Mesendoderm (in vitro differentiated cells): ENCODE measurements at regions not wholly inside any gene's neighbourhood (a gene's known extent, or its start where the extent isn't known, plus 50 kb on each side); places are given as distances from the start of the nearest gene placed in this dataset.
A peak's percentile ranks its signal among the peaks of the same experiment; 100 is the strongest.
"Not testable (repeated sequence)": the region's sequence is repeated elsewhere in the genome, so short reads cannot be mapped to it uniquely, and the experiment has no call there.

Source experiments
- DNase-seq: peaks from one replicate; pipeline ENCODE4 v3.0.0; 2013
- H2AK5ac ChIP-seq: 2 replicates; pipeline ENCODE4 v1.6.1; 2013; ENCODE audit warnings: low read length, inconsistent platforms
- H2BK120ac ChIP-seq: 2 replicates; pipeline ENCODE4 v1.6.1; 2013; ENCODE audit warnings: low read depth, mild to moderate bottlenecking, low read length, moderate library complexity, mixed read lengths
- H2BK15ac ChIP-seq: replicated peaks from 2 replicates; pipeline ENCODE4 v1.6.1; 2013; ENCODE audit warnings: low read depth, mild to moderate bottlenecking, moderate library complexity
- H2BK5ac ChIP-seq: 2 replicates; pipeline ENCODE4 v1.6.1; 2013; ENCODE audit warnings: low read length, inconsistent platforms
- H3K18ac ChIP-seq: 2 replicates; pipeline ENCODE4 v1.6.1; 2013; ENCODE audit warnings: mild to moderate bottlenecking, low read length, mixed read lengths
- H3K23ac ChIP-seq: one replicate; pipeline ENCODE4 v1.6.1; 2013; ENCODE audit warnings: low read length
- H3K27ac ChIP-seq: 2 replicates; pipeline ENCODE4 v1.5.1; 2013; ENCODE audit warnings: low read depth, mild to moderate bottlenecking, inconsistent platforms, low read length, moderate library complexity
- H3K27me3 ChIP-seq: 2 replicates; pipeline ENCODE4 v1.6.1; 2013; ENCODE audit warnings: low read length, control low read depth, mild to moderate bottlenecking, inconsistent platforms; ENCODE audit not compliant: insufficient read depth, poor library complexity
- H3K36me3 ChIP-seq: 2 replicates; pipeline ENCODE4 v1.6.1; 2013; ENCODE audit warnings: low read length, inconsistent platforms; ENCODE audit not compliant: control insufficient read depth, insufficient read depth
- H3K4ac ChIP-seq: one replicate; pipeline ENCODE4 v1.6.1; 2013; ENCODE audit warnings: low read depth, mild to moderate bottlenecking, low read length, moderate library complexity
- H3K4me1 ChIP-seq: 2 replicates; pipeline ENCODE4 v1.6.1; 2013; ENCODE audit warnings: low read depth, low read length, inconsistent platforms; ENCODE audit not compliant: control insufficient read depth
- H3K4me2 ChIP-seq: 2 replicates; pipeline ENCODE4 v1.6.1; 2013; ENCODE audit warnings: low read length
- H3K4me3 ChIP-seq: 2 replicates; pipeline ENCODE4 v1.5.1; 2013; ENCODE audit warnings: mild to moderate bottlenecking, low read length
- H3K56ac ChIP-seq: one replicate; pipeline ENCODE4 v1.6.1; 2013; ENCODE audit warnings: low read length
- H3K79me1 ChIP-seq: 2 replicates; pipeline ENCODE4 v1.6.1; 2013; ENCODE audit warnings: low read length, inconsistent platforms
- H3K79me2 ChIP-seq: 2 replicates; pipeline ENCODE4 v1.6.1; 2013; ENCODE audit warnings: mild to moderate bottlenecking, low read length; ENCODE audit not compliant: control insufficient read depth, insufficient read depth
- H3K9ac ChIP-seq: 2 replicates; pipeline ENCODE4 v1.6.1; 2013; ENCODE audit warnings: low read length, inconsistent platforms
- H4K5ac ChIP-seq: one replicate; pipeline ENCODE4 v1.6.1; 2013; ENCODE audit warnings: low read length
- H4K8ac ChIP-seq: one replicate; pipeline ENCODE4 v1.6.1; 2013; ENCODE audit warnings: low read depth, mild to moderate bottlenecking, control low read depth, low read length, moderate library complexity
- WGBS: extraction: QIAGEN DNeasy Blood & Tissue Kit; methylation state at CpG from one replicate; pipeline ENCODE4 v1.1.7; 2013; ENCODE audit warnings: low lambda C conversion rate, missing lambda C conversion rate; ENCODE audit not compliant: insufficient coverage; ENCODE audit errors: extremely low coverage; 5-methylcytosine and 5-hydroxymethylcytosine counted together

DNA sequence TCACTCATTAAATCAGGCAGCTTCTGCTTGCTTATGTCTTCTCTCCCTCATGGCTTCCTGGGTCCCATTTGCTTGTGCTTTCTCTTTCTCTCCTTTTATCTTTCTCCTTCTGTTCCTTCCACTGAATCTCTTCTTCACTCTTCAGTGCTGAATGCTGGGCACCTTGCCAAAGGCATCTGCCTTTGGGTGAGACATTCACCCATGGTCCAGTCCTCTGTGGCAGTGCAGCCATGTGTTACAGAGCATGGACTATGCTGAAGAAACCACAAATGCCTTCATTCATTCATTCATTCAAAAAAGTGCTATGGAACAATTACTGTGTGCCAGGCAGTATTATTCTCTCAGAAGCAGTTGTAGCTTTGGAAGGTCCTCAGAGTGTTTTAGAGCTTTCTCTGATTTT lies 344.4 kb upstream of the STXBP6 start:
- H4K5ac ChIP-seq, result no peak overlapping the region
- no peaks in the 10 kb centered on the region for H3K36me3 ChIP-seq
- H3K4ac ChIP-seq, result no peak overlapping the region
- no peak overlapping the region for H3K18ac ChIP-seq
- H3K27me3 ChIP-seq, result no peaks in the 10 kb centered on the region
- H3K27ac ChIP-seq, result no peak overlapping the region
- no peak overlapping the region for H3K4me3 ChIP-seq
- H3K79me2 ChIP-seq, result no peaks in the 10 kb centered on the region
- H3K56ac ChIP-seq, result no peak overlapping the region
- no peaks in the 10 kb centered on the region for H3K4me1 ChIP-seq
- no peak overlapping the region for H2BK5ac ChIP-seq
- H4K8ac ChIP-seq, result no peak overlapping the region
- H3K4me2 ChIP-seq, result no peak overlapping the region
- no peak overlapping the region for H2BK120ac ChIP-seq
- no peak overlapping the region for H3K23ac ChIP-seq
- no peak overlapping the region for H2AK5ac ChIP-seq
- H3K79me1 ChIP-seq, result no peaks in the 10 kb centered on the region
- no peak overlapping the region for H2BK15ac ChIP-seq
- DNase-seq, result no peak
- H3K9ac ChIP-seq, result no peak overlapping the region

DNA sequence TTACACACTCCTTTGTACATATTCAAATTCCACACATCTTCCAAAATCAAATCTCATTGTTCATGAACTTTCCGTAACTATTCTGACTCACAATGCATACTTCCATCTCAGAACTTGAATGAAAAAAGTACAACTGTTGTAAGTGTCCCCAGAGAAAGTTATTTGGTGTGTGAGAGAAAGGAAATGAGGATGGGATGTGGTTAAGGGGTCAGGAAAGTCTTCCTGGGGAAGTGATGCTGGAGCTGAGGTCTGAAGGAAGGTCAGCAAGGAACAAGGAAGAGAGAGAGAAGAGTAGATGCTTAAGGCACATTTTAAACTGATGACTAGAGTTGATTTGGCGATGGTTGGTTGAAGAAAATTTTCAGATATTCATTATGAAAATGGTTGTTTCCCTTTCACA lies 340.0 kb upstream of the STXBP6 start:
- H3K18ac ChIP-seq, result no peak overlapping the region
- H3K4me1 ChIP-seq, result no peaks in the 10 kb centered on the region
- H3K23ac ChIP-seq, result no peak overlapping the region
- H3K79me1 ChIP-seq, result no peaks in the 10 kb centered on the region
- no peak overlapping the region for H3K4me2 ChIP-seq
- no peak overlapping the region for H4K5ac ChIP-seq
- H3K56ac ChIP-seq, result no peak overlapping the region
- no peaks in the 10 kb centered on the region for H3K36me3 ChIP-seq
- no peak overlapping the region for H2AK5ac ChIP-seq
- no peak overlapping the region for H3K4ac ChIP-seq
- no peak overlapping the region for H2BK15ac ChIP-seq
- no peak overlapping the region for H2BK5ac ChIP-seq
- no peak overlapping the region for H2BK120ac ChIP-seq
- no peak overlapping the region for H3K4me3 ChIP-seq
- no peaks in the 10 kb centered on the region for H3K27me3 ChIP-seq
- no peaks in the 10 kb centered on the region for H3K79me2 ChIP-seq
- no peak overlapping the region for H4K8ac ChIP-seq
- no peak for DNase-seq
- H3K9ac ChIP-seq, result no peak overlapping the region
- no peak overlapping the region for H3K27ac ChIP-seq
- WGBS, result 100% methylated on average over 1 of the region's 2 CpGs

DNA sequence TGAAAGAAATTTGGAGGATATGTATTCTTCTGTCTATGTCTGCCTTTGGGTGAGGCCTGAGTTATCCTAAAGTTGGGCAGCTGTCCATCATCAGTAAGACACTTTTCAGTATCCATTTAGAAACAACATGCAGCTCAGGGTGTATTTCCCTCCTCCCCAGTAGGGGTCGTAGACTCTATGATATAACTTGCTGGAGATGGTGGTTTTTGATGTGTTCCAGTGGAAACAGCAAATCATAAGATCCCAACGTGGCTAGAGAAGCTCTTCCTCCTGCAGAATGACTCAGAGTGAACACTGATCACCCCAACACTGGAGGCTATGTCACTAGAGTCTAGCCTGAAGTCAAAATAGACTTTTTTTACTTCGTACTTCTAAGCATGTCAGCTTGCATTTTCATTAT lies 331.6 kb upstream of the STXBP6 start:
- Histone ChIP-seq H4K5ac (no peak overlapping the region), H3K79me2 (no peaks in the 10 kb centered on the region), H2BK5ac (no peak overlapping the region), H3K79me1 (no peaks in the 10 kb centered on the region), H2BK15ac (no peak overlapping the region), H3K18ac (no peak overlapping the region), H3K56ac (no peak overlapping the region), H3K23ac (no peak overlapping the region), H4K8ac (no peak overlapping the region), H3K4me1 (no peaks in the 10 kb centered on the region), H3K4me2 (no peak overlapping the region), H2AK5ac (no peak overlapping the region), H3K27ac (no peak overlapping the region), H3K27me3 (no peaks in the 10 kb centered on the region), H3K9ac (no peak overlapping the region), H3K36me3 (no peaks in the 10 kb centered on the region), H3K4me3 (no peak overlapping the region), H2BK120ac (no peak overlapping the region), H3K4ac (no peak overlapping the region)
- peak; percentile 29 for DNase-seq
- no CpG with 5 or more reads among the region's 3 CpGs for WGBS

DNA sequence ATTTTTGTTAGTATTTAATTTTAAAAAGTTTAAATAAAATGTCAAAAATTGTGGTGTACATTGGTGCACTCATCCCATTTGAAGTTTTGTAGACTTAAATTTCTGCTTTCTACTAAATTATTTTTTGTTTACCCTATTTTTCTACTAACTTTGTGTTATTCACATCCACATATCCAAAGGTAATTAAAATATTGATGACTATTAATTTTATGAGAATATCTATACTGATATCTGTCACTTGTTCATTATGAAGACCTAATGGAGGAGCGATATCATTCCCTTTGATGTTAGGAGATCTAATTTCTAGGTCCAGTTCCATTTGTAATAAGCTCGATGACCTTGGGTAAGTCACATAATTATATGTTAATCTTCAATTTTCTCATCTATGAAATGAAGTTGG lies 325.7 kb upstream of the STXBP6 start:
- no CpG with 5 or more reads among the region's 2 CpGs for WGBS
- H3K4ac ChIP-seq, result no peak overlapping the region

DNA sequence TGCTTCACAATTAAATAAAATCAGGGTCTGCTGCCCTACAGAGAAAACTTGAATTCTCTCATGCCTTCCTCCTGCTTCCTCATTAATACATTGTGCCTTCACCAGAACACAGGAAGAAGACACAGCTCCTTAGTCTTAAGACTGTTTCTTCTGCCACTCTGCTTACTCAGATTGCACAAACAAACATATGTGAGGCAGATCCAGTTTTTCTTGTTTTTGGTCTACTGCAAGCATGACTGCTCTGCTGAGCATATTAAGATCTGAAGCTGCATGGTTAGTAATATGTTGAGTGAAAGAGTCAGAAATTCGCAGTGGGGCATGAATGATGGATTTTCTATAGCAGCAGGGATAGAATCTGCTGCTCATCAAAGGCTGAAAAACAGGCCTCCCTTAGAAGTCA lies 321.1 kb upstream of the STXBP6 start:
- H3K4ac ChIP-seq, result no peak overlapping the region
- no peak overlapping the region for H3K56ac ChIP-seq
- H2BK120ac ChIP-seq, result no peak overlapping the region
- H2AK5ac ChIP-seq, result no peak overlapping the region
- no peak overlapping the region for H3K23ac ChIP-seq
- H3K9ac ChIP-seq, result no peak overlapping the region
- H2BK15ac ChIP-seq, result no peak overlapping the region
- H3K79me2 ChIP-seq, result no peaks in the 10 kb centered on the region
- no peak for DNase-seq
- no peak overlapping the region for H3K18ac ChIP-seq
- no peaks in the 10 kb centered on the region for H3K27me3 ChIP-seq
- H4K8ac ChIP-seq, result no peak overlapping the region
- H3K4me2 ChIP-seq, result no peak overlapping the region
- H2BK5ac ChIP-seq, result no peak overlapping the region
- no CpG with 5 or more reads among the region's 1 CpG for WGBS
- H3K4me1 ChIP-seq, result no peaks in the 10 kb centered on the region
- H3K79me1 ChIP-seq, result no peaks in the 10 kb centered on the region
- H3K27ac ChIP-seq, result no peak overlapping the region
- H3K4me3 ChIP-seq, result no peak overlapping the region
- no peak overlapping the region for H4K5ac ChIP-seq
- H3K36me3 ChIP-seq, result no peaks in the 10 kb centered on the region

More for the DNA sequence above, 325.7 kb upstream of the STXBP6 start:
- Histone ChIP-seq H3K23ac (no peak overlapping the region), H3K79me2 (no peaks in the 10 kb centered on the region), H2BK5ac (no peak overlapping the region), H2BK15ac (no peak overlapping the region), H4K5ac (no peak overlapping the region), H3K9ac (no peak overlapping the region), H4K8ac (no peak overlapping the region), H3K79me1 (no peaks in the 10 kb centered on the region), H3K27me3 (no peaks in the 10 kb centered on the region), H3K56ac (no peak overlapping the region), H3K27ac (no peak overlapping the region), H3K18ac (no peak overlapping the region), H3K36me3 (no peaks in the 10 kb centered on the region), H3K4me1 (no peaks in the 10 kb centered on the region), H2AK5ac (no peak overlapping the region), H3K4me2 (no peak overlapping the region), H3K4me3 (no peak overlapping the region), H2BK120ac (no peak overlapping the region)
- no peak for DNase-seq

DNA sequence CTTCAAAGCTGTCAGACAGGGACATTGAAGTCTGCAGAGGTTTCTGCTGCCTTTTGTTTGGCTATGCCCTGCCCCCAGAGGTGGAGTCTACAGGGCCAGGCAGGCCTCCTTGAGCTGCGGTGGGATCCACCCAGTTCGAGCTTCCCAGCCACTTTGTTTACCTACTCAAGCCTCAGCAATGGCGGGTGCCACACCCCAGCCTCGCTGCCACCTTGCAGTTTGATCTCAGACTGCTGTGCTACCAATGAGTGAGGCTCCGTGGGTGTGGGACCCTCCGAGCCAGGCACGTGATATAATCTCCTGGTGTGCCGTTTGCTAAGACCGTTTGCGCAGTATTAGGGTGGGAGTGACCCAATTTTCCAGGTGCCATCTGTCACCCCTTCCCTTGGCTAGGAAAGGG lies 320.1 kb upstream of the STXBP6 start:
- H2BK5ac ChIP-seq, H3K4me2 ChIP-seq, H3K27ac ChIP-seq, H4K8ac ChIP-seq, H3K4ac ChIP-seq, H3K4me3 ChIP-seq, H3K79me1 ChIP-seq, H2AK5ac ChIP-seq, H3K36me3 ChIP-seq, H2BK120ac ChIP-seq, H3K79me2 ChIP-seq, H3K56ac ChIP-seq, H3K4me1 ChIP-seq, H3K27me3 ChIP-seq, H3K23ac ChIP-seq, H4K5ac ChIP-seq, H2BK15ac ChIP-seq, H3K18ac ChIP-seq, DNase-seq, H3K9ac ChIP-seq: not testable (repeated sequence)
- WGBS, result no CpG with 5 or more reads among the region's 10 CpGs
